ENCODE measurements at regions not wholly inside any gene's neighbourhood (a gene's known extent, or its start where the extent isn't known, plus 50 kb on each side); places are given as distances from the start of the nearest gene placed in this dataset.
"Not testable (repeated sequence)": the region's sequence is repeated elsewhere in the genome, so short reads cannot be mapped to it uniquely, and the experiment has no call there.

GRCh38 chr9:29290516-29290915 is 1717.2 kb upstream of the C9orf72 start:
- DNase-seq = no peak

- DNase-seq = no peak
Measured at GRCh38 chr9:29297592-29297991, 1724.3 kb upstream of the C9orf72 start.

GRCh38 chr9:29311221-29311620 is 1737.9 kb upstream of the C9orf72 start:
- no peak for DNase-seq

- DNase-seq = no peak
Measured at GRCh38 chr9:29312327-29312726, 1739.0 kb upstream of the C9orf72 start.

- DNase-seq = no peak
Measured at GRCh38 chr9:29319736-29320513, 1746.6 kb upstream of the C9orf72 start.

- no peak for DNase-seq
Measured at GRCh38 chr9:29322240-29322639, 1749.0 kb upstream of the C9orf72 start.

GRCh38 chr9:29325894-29326293 is 1752.6 kb upstream of the C9orf72 start:
- DNase-seq = no peak

- DNase-seq = no peak
Measured at GRCh38 chr9:29332789-29333188, 1759.5 kb upstream of the C9orf72 start.

- no peak for DNase-seq
Measured at GRCh38 chr9:29336281-29336680, 1763.0 kb upstream of the C9orf72 start.

- no peak for DNase-seq
Measured at GRCh38 chr9:29339387-29339786, 1766.1 kb upstream of the C9orf72 start.

GRCh38 chr9:29348999-29349398 is 1775.7 kb upstream of the C9orf72 start:
- DNase-seq = no peak

- no peak for DNase-seq
Measured at GRCh38 chr9:29389421-29389820, 1816.1 kb upstream of the C9orf72 start.

- no peak for DNase-seq
Measured at GRCh38 chr9:29390859-29391258, 1817.6 kb upstream of the C9orf72 start.

- no peak for DNase-seq
Measured at GRCh38 chr9:29393064-29393463, 1819.8 kb upstream of the C9orf72 start.

- DNase-seq = no peak
Measured at GRCh38 chr9:29394855-29395254, 1821.6 kb upstream of the C9orf72 start.

GRCh38 chr9:29397148-29397547 is 1823.9 kb upstream of the C9orf72 start:
- DNase-seq = no peak

GRCh38 chr9:29416204-29416603 is 1842.9 kb upstream of the C9orf72 start:
- DNase-seq = no peak

- no peak for DNase-seq
Measured at GRCh38 chr9:29422438-29422837, 1849.2 kb upstream of the C9orf72 start.

GRCh38 chr9:29432191-29432590 is 1858.9 kb upstream of the C9orf72 start:
- no peak for DNase-seq

- not testable (repeated sequence) for DNase-seq
Measured at GRCh38 chr9:29432656-29433055, 1859.4 kb upstream of the C9orf72 start.

GRCh38 chr9:29435368-29435767 is 1862.1 kb upstream of the C9orf72 start:
- DNase-seq = no peak

GRCh38 chr9:29437526-29437925 is 1864.2 kb upstream of the C9orf72 start:
- no peak for DNase-seq

- no peak for DNase-seq
Measured at GRCh38 chr9:29439961-29440360, 1866.7 kb upstream of the C9orf72 start.

- no peak for DNase-seq
Measured at GRCh38 chr9:29440449-29440848, 1867.2 kb upstream of the C9orf72 start.

- DNase-seq = no peak
Measured at GRCh38 chr9:29445751-29446150, 1872.5 kb upstream of the C9orf72 start.

Measured in NCI-H526 (cell line).